Spleen (tissue), 11 donors: ENCODE measurements at regions not wholly inside any gene's neighbourhood (a gene's known extent, or its start where the extent isn't known, plus 50 kb on each side); places are given as distances from the start of the nearest gene placed in this dataset.

ENCODE experiments used
- DNase-seq: peaks from one replicate; pipeline ENCODE4 v3.0.0-alpha.2; 2020
- H3K27ac ChIP-seq, 8 donors: fragments of 200-600 bp; sonication (generic) in 7 of 8; 1 replicate in 4 of 8; 2 replicates in 4 of 8; pipeline versions ENCODE4 v1.5.0 to v1.8.0; 2016 to 2021; ENCODE audit warnings: inconsistent platforms in 4 of 8, mild to moderate bottlenecking in 4 of 8, moderate library complexity in 1 of 8
- H3K27me3 ChIP-seq, 7 donors: fragments of 200-600 bp; sonication (generic) in 6 of 7; replicated peaks in 1 of 7; 1 replicate in 4 of 7; 2 replicates in 3 of 7; pipeline versions ENCODE4 v1.5.0 to v1.8.0; 2016 to 2021; ENCODE audit warnings: inconsistent platforms in 3 of 7, mild to moderate bottlenecking in 1 of 7
- H3K36me3 ChIP-seq, 6 donors: fragments of 200-600 bp; sonication (generic) in 5 of 6; 1 replicate in 4 of 6; 2 replicates in 2 of 6; pipeline versions ENCODE4 v1.5.0 to v1.8.0; 2016 to 2021; ENCODE audit warnings: inconsistent platforms in 2 of 6
- H3K4me1 ChIP-seq, 6 donors: fragments of 200-600 bp; sonication (generic) in 5 of 6; 1 replicate in 3 of 6; 2 replicates in 3 of 6; pipeline versions ENCODE4 v1.5.0 to v1.8.0; 2016 to 2021; ENCODE audit warnings: inconsistent platforms in 3 of 6
- H3K4me3 ChIP-seq, 8 donors: fragments of 200-600 bp; sonication (generic) in 7 of 8; 1 replicate in 4 of 8; 2 replicates in 4 of 8; pipeline versions ENCODE4 v1.5.0 to v1.8.0; 2016 to 2021; ENCODE audit warnings: inconsistent platforms in 4 of 8, mild to moderate bottlenecking in 4 of 8, moderate library complexity in 2 of 8
- H3K9me3 ChIP-seq, 8 donors: fragments of 200-600 bp; sonication (generic) in 7 of 8; 1 replicate in 4 of 8; 2 replicates in 4 of 8; pipeline versions ENCODE4 v1.5.0 to v1.8.0; 2016 to 2021; ENCODE audit warnings: inconsistent platforms in 4 of 8
- POLR2A ChIP-seq, 3 donors: fragments of 450-650 bp; IDR thresholded peaks; one replicate each; pipeline ENCODE4 v1.5.1; 2017; ENCODE audit warnings: antibody characterized with exemption in 3 of 3, mild to moderate bottlenecking in 1 of 3
- POLR2AphosphoS5 ChIP-seq, 3 donors: sonication (generic); formaldehyde crosslinking; IDR thresholded peaks; one replicate each; pipeline ENCODE4 v1.5.1; 2017; ENCODE audit warnings: antibody characterized with exemption in 3 of 3
- WGBS, 5 donors: extraction: QIAGEN DNeasy Blood & Tissue Kit in 3 of 5; methylation state at CpG; one replicate each; pipeline versions ENCODE4 v1.1.5 to v1.1.7; 2013 to 2018; 5-methylcytosine and 5-hydroxymethylcytosine counted together
- intact Hi-C: fragments of 100-400 bp; cut with DNase I; formaldehyde crosslinking; loops from one replicate; pipeline ENCODE4 v1.15.0; 2023; ENCODE audit warnings: low total_unique reads
- TF ChIP-seq, protein P1 (sequence below), 11 experiments: fragments of 200-600 bp in 7 of 11; fragments of 450-650 bp in 4 of 11; sonication (generic) in 4 of 11; IDR thresholded peaks in 8 of 11; conservative IDR thresholded peaks in 3 of 11; 1 replicate in 7 of 11; 2 replicates in 4 of 11; pipeline versions ENCODE4 v1.4.0 to v1.8.0; 2016 to 2021; ENCODE audit warnings: antibody characterized with exemption in 11 of 11, inconsistent platforms in 4 of 11, mild to moderate bottlenecking in 1 of 11
- donor health status: healthy with polysubstance abuse.
- donor health status: DM: no; HTN: no; CAD: no; lungs with moderate emphysema.
- donor health status: DM: no; HTN: no; CAD: no.
- donor health status: Bipolar disorder and iron deficiency.
- donor health status: healthy.
- donor health status: DM: no; HTN: no; CAD: no.
- donor health status: DM: yes; HTN: yes; CAD: no.

- H3K9me3 ChIP-seq: peaks cover 0 to 6% (median 0%) of the 10 kb centered on the region in 8 donors
- H3K27ac ChIP-seq: no peak overlapping the region
- intact Hi-C loops: no loop called here
- no peaks in the 10 kb centered on the region for H3K36me3 ChIP-seq
- TF ChIP-seq POLR2A (IDR thresholded peaks at IDR 0.05) (no peak), POLR2AphosphoS5 (IDR thresholded peaks at IDR 0.05) (no peak)
- TF ChIP-seq, protein P1, sequence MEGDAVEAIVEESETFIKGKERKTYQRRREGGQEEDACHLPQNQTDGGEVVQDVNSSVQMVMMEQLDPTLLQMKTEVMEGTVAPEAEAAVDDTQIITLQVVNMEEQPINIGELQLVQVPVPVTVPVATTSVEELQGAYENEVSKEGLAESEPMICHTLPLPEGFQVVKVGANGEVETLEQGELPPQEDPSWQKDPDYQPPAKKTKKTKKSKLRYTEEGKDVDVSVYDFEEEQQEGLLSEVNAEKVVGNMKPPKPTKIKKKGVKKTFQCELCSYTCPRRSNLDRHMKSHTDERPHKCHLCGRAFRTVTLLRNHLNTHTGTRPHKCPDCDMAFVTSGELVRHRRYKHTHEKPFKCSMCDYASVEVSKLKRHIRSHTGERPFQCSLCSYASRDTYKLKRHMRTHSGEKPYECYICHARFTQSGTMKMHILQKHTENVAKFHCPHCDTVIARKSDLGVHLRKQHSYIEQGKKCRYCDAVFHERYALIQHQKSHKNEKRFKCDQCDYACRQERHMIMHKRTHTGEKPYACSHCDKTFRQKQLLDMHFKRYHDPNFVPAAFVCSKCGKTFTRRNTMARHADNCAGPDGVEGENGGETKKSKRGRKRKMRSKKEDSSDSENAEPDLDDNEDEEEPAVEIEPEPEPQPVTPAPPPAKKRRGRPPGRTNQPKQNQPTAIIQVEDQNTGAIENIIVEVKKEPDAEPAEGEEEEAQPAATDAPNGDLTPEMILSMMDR (IDR thresholded peaks at IDR 0.05 in 8 of 11, conservative IDR thresholded peaks at IDR 0.05 in 3 of 11): no peak
- 82 to 90% (median 86%) methylated on average over 5 of the region's 5 CpGs for WGBS, 5 donors
- no peaks in the 10 kb centered on the region for H3K4me1 ChIP-seq
- H3K27me3 ChIP-seq: no peaks in the 10 kb centered on the region
- no peak for DNase-seq
- no peak overlapping the region for H3K4me3 ChIP-seq
These were observed 283.9 kb upstream of the PRICKLE1 start for GRCh38 chr12:42873401-42873800.

- no peak overlapping the region for H3K4me3 ChIP-seq
- no peak for DNase-seq
- H3K27ac ChIP-seq: no peak overlapping the region
- H3K27me3 ChIP-seq: no peaks in the 10 kb centered on the region
- no peaks in the 10 kb centered on the region for H3K4me1 ChIP-seq
- TF ChIP-seq, protein P1 (IDR thresholded peaks at IDR 0.05 in 8 of 11, conservative IDR thresholded peaks at IDR 0.05 in 3 of 11): no peak
- no peaks in the 10 kb centered on the region for H3K36me3 ChIP-seq
- H3K9me3 ChIP-seq: no peaks in the 10 kb centered on the region
- 54 to 93% (median 75%) methylated on average over 3 of the region's 3 CpGs for WGBS, 5 donors
- intact Hi-C loops: no loop called here
These were observed 282.3 kb upstream of the PRICKLE1 start for GRCh38 chr12:42871816-42872215.

DNA sequence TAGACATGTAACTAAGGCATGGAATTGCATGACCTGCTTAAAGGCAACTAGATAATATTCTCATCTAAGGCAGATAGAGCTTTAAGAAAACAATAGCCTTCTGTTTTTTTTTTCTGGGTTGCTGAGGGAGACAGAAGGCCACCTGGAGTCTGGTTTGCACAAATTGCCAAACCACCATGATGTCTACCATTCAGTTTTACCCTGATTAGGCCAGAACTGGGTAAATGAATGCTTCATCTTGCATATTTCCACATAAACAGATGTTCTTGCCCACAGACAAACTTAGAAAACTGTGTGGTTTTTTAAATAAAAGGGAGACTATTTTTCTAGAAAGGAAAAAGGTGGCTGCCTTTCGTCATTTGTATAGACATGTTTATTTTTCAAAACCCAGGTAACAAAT lies 278.7 kb upstream of the PRICKLE1 start:
- Histone ChIP-seq H3K36me3 (no peaks in the 10 kb centered on the region), H3K9me3 (no peaks in the 10 kb centered on the region), H3K4me3 (no peak overlapping the region), H3K4me1 (no peaks in the 10 kb centered on the region), H3K27me3 (no peaks in the 10 kb centered on the region), H3K27ac (no peak overlapping the region)
- intact Hi-C loops: no loop called here
- TF ChIP-seq POLR2AphosphoS5 (IDR thresholded peaks at IDR 0.05) (no peak), POLR2A (IDR thresholded peaks at IDR 0.05) (no peak)
- TF ChIP-seq, protein P1 (IDR thresholded peaks at IDR 0.05 in 8 of 11, conservative IDR thresholded peaks at IDR 0.05 in 3 of 11): no peak
- WGBS, 5 donors: 61 to 91% (median 70%) methylated on average over 1 of the region's 1 CpG
- no peak for DNase-seq

- Histone ChIP-seq H3K36me3 (no peaks in the 10 kb centered on the region), H3K27ac (no peak overlapping the region), H3K27me3 (no peaks in the 10 kb centered on the region), H3K4me3 (no peak overlapping the region), H3K9me3 (no peaks in the 10 kb centered on the region), H3K4me1 (no peaks in the 10 kb centered on the region)
- WGBS, 5 donors: 90 to 97% (median 93%) methylated on average over 3 of the region's 3 CpGs
- intact Hi-C loops: no loop called here
- DNase-seq: no peak
- TF ChIP-seq, protein P1 (IDR thresholded peaks at IDR 0.05 in 8 of 11, conservative IDR thresholded peaks at IDR 0.05 in 3 of 11): no peak
- TF ChIP-seq POLR2AphosphoS5 (IDR thresholded peaks at IDR 0.05) (no peak), POLR2A (IDR thresholded peaks at IDR 0.05) (no peak)
These were observed 275.7 kb upstream of the PRICKLE1 start for GRCh38 chr12:42865282-42865681.
